GM19238 (cell line): ENCODE measurements at regions not wholly inside any gene's neighbourhood (a gene's known extent, or its start where the extent isn't known, plus 50 kb on each side); places are given as distances from the start of the nearest gene placed in this dataset.

ENCODE experiments used
- DNase-seq: peaks from one replicate; pipeline ENCODE4 v3.0.0; 2011; ENCODE audit warnings: low spot score; ENCODE audit not compliant: insufficient read length

DNA sequence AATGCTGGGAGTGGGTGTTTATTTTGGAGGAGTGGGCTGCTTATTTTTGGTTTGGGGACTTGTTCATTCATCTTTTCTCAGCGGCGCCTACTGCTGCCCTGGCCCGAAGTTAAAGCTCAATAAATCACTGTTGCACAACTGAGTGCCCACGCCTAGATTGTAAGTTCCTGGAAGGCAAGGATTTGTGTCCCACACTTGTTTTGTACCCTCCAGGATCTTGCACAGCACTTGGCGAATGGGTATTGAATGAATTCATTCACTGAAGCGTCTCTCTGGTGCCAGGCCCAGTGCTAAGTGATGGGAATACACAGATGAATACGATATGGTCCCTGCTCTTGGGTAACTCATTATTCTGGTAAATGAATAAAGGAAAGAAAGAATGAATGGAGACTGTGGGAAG lies 153.3 kb upstream of the PARP11 start:
- DNase-seq, result no peak

DNA sequence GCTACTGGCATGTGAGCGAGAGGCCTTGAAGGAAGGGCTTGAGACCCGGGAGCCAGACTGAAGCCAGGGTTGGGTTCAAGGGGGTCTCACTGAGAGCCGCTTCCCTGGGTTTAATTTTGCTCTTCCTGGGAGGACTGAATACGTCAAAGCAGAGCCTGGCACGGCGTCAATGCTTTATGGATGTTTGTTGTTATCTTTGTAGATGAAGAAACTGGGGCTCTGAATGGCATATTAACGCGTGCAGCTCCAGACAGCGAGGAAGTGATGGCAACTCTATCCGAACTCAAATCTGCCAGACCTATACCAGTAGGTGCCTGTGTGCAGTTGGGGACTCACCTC lies 152.8 kb upstream of the PARP11 start:
- no peak for DNase-seq

DNA sequence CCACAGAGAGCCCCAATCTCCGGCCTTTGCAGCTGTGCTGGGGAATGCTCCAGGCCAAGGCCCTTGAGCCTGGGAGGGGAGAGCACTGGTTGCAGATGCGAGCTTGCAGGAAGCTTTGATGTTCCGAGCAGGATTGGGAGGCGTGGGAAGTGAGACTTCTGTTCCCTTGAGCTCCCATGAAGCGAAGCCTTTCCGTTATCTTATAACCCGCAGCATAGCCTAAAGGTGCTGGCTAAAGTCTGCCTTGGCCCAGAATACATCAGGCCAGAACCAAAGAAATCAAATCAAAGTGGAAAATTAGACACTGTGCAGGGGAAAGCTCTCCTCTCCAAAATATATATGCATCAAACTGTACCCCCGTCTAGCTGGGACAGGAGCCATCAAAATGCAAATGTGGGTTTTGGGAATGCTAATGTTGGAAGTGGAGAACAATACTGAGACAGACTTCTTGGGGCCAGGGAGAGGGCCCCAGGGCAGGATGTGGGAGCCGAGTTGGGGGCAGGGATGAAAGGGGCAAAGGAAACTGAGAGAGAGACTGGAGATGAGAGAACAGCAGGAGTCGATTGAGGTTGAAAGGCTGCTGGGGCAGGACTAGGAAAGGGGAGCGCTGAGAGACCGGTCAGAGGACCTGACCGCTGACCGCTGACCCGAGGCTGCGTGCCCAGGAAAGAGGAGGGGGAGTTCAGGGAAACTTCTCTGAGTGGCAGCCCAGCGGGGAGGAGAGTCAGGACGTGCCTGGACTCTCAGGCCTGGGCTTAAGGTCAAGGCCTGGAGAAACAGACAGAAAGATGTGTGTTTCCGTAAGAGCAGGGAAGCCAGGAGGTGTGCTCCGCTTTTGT lies 152.2 kb upstream of the PARP11 start:
- DNase-seq, result no peak

DNA sequence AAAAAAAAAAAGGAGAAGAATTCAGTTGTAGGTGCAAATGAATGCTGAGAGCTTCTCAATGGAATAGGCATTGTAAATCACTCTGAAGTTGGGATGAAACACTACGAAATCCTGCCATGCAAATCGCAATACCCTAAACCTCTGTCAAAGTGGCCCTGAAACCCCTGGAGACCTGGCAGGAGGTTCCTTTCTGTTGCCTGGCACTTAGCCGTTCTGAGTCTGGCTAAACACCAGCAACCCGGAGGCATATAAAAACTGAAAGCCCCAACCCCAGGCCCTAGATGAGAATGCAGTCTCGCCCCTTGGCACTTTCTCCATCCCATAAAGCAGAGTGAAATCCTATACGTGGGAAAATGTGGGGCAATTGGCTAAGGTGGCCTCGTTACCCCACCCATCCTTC lies 151.5 kb upstream of the PARP11 start:
- no peak for DNase-seq

DNA sequence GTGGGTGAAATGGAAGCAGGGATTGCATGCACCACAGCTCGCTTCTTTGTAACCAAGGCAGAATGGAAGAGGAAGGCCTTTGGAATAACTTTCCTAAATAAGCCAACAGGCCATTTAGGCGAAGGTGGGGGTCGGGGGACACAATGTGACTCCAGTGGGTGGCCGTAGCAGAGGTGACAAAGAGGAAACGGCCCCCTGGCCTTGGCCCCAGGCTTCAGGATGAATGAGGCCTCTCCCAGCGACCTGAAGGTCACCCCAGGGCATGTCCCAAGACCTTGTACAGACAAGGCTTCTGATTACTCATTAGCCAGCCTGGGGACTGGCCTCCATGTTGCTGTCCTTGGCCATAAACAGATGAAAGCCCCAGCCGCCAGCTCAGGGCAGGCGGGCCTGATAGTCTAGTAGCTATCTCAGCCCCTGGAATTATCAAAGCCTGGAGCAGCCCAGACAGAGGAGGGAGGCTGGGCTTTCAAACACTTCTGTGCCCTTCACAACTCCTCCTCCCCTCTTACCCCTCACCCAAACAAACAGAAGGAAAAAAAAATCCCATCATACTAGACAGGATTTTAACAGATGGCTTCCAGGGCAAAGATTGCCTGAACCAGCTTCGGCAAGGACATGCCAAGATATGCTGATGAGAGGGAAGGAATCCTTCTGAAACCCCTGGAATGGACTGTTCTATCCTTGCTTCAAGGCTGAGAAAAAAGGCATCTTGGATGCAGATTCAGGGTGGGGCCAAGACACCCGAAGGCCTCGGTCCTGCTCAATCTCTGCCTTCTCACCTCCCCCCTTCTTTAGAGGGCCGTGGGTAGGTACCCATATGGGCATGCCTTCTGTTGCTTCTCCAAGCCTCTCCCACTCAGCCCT lies 142.3 kb upstream of the PARP11 start:
- DNase-seq, result no peak

DNA sequence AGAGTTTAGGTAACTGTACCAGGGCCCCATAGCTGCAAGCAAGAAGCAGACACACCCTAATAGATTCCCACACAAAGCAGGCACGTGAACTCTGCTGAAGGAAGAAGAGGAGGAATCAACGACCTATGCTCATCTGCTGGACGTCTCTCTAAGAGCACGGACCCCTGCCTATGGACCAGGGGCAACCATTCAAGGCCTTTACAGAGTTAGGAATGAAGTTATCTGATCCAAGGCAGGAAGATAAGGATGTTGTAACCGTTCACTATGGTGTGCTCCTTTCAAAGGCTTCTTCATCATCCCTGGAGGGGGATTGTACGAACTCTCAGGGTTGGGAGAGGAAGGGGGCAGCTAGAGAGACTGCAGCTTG lies 141.6 kb upstream of the PARP11 start:
- DNase-seq, result no peak

DNA sequence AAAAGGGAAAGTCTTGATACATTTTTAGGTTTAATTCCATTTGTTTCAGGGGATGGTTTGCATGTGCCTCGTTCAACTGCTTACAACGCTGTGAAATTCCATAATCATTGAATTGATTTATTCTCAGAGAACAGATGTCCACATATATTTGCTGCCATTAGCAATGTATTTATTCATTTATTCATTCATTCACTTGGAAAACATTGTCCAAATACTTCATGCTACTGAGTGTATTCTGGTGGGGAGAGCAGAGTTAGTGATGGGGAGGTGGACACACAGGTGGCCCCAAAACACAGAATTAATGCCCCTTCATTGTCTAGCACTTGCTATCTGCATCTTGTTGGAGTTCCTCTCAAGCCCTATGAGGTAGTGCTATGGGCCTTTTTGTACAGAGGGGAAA lies 141.2 kb upstream of the PARP11 start:
- no peak for DNase-seq

DNA sequence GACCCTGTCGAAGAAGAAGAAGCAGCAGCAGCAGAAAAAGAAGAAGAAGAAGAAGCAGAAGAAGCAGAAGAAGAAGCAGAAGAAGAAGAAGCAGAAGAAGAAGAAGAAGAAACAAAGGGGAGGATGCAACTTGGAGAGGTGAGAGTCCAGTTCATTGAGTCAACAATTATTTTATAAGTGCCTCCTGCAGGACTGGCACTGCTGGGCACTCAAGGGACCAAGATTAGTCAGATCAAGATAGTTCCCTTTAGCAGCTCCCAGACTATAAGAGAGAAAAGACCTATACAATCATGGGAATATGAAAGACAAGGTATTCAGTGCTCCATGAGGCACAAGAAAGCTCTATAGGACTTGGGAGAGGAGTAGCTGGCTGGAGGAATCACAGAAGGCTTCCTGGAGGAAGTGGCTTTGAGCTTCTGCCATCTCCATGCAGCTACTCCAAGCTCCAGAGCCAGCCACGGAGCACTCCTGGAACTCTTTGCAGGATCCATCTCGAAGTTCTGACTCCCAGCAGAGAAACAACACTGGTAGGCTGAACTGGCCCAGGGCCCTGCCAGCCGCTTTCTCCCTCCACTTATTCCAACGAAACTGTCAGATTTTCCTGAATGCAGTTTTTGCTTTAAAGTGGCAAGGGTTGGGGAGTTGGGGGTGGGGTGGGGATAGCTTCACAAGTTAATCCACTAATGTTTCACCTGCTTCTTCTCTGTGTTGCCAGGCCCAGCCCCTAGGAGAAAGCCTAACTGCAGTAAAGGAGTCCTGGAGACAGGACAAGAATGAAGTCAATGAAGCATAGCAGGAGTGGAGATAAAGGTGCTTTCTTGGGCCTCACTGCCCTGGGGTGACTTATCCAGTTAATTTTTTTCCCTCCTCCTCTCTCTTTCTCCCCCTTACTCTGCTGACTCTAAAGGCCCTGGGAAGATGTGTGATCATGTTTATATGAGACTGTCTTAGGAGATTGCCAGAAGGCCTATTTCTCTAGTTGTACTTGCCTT lies 140.1 kb upstream of the PARP11 start:
- no peak for DNase-seq

DNA sequence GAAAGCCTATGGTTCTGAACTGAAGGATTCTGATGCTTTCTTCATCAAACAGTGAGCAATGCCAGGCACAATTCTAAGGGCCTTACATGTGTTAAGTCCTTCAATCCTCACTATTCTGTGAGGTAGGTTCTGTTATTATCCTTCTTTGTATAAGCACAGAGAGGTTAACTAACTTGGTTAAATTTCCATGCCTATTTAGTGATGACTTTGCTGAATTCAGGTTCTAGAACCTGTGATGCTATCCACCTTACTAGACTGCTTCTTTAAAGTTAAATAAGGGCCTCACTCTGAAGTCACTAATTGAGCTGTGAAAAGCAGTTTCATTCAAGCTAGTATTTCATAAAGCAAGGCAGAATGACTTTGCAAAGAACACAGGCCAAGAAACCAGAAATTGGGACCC lies 138.9 kb upstream of the PARP11 start:
- DNase-seq, result no peak

DNA sequence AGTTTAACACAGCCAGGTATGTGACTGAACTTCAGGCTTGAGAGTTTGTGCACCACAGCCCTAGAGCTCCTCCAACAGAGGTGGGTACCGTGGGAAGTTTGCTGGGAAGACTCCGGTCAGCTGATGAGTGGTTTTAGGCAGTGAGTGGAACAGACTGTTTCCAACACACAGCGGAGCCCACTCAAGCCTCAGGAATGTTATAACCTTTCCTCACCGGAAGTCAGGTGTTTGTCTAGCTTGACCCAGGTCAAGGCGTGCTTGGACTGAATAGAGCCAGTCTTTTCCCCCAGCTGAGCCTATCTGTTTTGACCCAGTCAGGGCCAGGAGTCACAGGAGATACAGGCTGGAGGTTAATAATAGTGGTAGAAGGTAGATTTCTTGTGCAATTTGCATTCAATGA lies 138.4 kb upstream of the PARP11 start:
- DNase-seq, result no peak

DNA sequence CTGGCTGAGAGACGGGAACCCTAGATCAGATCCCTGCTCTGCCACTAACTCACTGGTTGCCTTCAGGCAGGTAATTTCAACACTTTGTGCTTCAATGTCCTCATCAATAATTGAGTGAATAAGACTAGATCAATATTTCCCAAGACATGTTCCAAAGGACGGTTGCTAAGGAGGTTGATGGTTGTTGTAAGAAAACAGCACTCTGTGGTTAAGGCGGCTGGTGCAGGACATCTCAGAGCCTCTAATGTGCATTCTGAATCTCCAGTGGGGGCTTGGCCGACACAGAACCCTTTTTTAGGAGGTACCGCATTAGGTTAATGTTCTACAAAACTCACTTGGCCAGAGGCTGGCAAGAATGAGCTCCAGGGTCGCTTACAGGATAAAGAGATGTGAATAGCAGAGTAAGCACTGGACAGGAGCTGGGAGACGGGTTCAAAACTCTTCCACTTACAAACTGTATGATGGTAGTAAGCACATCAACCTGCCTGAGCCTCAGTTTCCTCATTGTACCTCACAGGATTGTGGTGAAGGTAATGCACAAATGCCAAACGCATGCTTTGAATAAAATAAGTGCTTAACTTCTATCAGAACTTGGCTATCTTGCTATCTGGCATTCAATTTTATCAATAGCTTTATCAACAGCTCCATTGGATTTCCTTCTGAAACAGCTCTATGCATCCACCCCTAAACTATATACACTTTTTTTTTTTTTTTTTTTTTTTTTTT lies 136.9 kb upstream of the PARP11 start:
- no peak for DNase-seq

DNA sequence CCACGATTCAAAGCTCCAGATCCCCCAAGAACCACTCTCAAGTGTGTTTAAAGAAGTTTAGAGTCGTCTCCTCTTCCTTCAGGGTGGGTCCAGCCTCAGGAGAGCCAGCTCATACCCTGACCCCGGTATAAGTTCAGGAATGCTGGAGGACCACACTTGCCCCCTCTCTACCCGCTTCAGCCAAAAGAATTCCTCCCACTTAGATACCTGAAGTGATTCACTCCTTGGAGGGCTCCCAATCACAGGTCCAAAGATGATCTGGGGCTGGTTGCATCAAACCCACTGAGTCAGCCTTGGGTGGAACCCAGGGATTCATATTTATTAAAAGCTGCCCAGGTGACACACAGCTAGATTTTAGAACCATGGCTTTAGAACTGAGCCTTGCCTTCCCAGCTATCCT lies 133.5 kb upstream of the PARP11 start:
- no peak for DNase-seq

DNA sequence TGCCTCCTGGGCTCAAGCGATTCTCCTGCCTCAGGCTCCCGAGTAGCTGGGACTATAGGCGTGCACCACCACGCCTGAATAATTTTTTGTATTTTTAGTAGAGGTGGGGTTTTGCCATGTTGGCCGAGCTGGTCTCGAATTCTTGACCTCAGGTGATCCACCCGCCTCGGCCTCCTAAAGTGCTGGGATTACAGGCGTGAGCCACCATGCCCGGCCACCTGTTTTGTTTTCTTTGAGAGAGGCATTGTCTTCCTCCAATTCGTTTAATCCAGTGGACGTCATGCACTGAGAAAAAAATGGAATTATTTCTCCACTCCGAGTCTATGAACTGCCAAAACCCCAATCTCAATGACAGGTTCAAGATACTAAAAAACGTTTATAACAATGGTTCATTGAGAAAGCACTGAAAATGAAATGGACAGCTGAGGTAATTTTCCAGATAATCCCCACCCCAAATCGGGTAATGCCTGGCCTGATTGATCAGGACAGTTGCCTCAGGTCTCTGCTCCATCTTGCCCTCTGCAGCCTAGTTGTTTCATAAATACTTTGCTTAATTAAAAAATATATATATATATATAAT lies 132.7 kb upstream of the PARP11 start:
- DNase-seq, result no peak

DNA sequence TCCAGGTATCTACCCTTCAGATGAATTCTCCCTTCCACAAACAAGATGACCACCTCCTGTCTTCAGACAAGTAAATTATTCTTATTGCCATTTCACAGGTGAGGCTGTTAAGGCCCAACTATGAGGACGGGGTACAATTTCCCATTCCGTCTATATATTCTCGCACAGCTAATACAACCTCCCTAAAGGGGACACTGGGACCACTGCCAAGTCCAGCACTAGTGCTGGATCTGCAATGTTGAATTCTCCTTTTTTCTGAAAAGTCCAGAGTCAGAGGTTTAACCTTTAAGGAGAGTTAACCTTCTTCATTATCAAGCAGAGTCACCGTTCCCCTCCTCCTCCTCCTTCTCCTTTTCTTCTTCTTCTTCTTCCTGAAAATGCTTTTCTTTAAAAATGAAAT lies 130.4 kb upstream of the PARP11 start:
- no peak for DNase-seq

DNA sequence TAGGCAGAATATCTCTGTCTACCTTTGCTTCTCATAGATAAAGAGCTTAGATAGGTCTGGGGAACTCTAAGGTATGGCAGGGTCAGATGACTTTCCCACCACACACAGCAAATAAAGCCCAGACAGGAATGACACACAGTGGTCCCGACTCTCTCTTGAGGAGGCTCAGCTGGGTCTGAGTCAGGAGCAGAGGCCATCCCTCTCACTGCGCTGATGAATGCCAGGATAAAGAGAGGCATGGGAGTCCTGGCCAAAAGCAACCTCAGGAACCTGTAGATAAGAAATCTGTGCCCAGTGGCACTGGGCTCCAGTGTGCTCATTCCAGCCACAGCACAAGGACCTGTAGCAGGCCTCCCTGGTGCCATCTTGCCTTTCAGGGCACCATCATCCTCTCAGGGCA lies 129.4 kb upstream of the PARP11 start:
- DNase-seq, result no peak

DNA sequence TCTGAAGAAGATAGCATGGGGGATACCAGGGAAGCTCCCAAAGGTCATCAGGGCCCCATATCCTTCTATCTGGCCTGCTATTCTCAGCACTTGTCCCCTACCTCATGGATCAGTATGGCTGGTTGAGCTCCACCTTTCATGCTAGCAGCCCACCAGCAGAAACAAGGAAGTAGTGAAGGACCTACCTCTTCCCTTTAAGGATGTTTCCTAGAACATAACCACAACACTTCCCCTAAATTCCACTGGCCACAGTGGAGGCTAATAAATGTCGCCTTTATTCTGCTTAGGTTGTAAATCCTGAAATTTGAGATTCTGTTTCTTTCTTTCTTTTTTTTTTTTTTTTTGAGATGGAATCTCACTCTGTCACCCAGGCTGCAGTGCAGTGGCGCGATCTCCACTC lies 128.6 kb upstream of the PARP11 start:
- no peak for DNase-seq

DNA sequence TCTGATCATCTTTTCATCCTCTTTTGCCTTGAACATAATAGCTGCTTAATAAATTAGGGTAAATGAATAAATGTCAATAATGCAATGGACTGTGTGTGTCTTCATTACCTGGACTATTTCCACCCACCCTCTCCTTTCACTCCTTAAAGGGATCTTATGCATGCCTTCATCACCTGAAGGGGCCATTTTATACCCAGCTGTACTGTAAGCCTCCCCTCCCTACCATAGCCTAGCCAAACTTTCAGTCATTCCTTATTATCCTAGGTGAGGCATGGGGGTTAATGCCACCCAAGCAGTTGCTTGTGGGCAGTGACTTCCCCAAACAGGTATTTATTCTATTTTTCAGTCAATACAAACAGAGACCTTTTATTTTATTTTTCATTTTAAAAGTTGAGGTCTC lies 127.8 kb upstream of the PARP11 start:
- DNase-seq, result no peak

DNA sequence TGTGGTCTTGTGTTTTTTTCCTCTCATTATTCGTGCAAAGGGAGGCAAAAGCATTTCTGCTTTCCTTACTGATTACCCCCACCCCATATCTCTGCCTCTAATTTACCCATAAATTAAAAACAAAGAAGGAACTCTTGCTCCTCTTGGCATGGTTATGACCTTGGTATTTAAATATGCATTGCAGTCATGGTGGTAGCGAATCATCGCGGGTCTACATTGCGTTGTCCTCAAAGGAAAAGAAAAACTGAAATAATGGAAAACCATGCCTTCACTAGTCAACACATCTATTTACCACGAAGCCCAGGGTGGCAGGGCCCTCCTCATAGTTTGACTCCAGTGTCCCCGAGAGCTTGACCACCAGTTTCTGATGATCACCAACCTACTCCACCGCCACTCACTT lies 126.7 kb upstream of the PARP11 start:
- DNase-seq, result no peak

DNA sequence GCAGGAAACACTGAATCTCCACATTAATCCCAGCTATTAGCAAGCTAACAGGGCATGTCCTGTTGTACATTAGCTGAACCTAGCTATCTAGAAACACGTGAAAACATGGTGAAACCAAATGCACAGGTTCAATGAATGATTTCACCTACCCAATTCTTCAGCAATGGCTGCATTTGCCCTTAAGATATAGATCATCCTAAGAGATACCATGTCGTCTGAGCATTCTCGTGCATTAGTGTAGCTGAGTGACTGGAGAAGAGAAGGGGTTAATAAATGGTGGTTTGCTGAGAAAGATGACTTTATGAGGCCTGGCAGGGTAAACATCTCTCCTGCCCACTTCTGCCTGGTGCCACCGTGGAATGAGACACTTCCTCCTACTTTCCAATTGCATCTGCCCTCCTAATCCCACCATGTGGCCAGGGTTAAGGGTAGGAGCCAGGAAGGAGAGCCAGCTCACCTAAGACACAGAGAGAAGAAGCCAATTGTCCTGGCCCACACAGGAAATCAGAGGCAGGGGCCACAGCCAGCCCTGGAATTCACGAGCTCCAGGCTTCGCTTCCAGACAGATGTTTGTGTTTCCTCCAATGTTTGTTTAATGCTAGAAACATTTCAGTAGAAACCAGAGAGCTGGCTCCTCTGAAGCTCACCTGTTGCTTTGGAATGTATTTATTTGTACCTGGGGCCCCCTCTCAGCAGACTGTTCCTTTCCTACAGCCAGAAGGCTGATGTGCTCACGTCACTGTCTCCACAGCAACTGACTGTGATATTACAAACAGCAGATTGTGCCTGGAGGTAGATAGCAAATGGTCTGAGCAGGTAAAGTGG lies 126.0 kb upstream of the PARP11 start:
- no peak for DNase-seq

DNA sequence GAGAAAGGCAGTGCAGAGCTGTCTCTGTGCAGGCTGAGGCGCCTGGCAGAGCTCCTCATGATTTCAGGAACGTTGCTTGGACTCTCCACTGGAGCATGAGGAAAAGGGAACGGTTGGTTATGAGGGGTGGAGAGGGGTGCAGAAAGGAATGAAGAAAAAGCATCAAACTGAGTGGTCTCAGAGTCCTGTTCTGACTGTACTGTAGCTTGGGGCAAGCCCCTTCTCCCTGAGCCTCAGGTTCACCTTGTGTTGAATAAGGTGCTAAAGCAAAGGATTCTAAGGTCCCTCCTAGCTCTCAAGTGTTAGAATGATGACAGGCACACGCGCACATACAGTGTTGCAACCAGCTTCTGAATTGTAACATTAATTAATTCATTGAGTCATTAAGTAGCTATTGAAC lies 125.2 kb upstream of the PARP11 start:
- no peak for DNase-seq
